ENCODE measurements at regions not wholly inside any gene's neighbourhood (a gene's known extent, or its start where the extent isn't known, plus 50 kb on each side); places are given as distances from the start of the nearest gene placed in this dataset.

- no peak for TF ChIP-seq CTCF (IDR thresholded peaks at IDR 0.05)
- no peak for TF ChIP-seq POLR2A (IDR thresholded peaks at IDR 0.05)
- TF ChIP-seq EP300 (IDR thresholded peaks at IDR 0.05): no peak
These were observed 115.0 kb downstream of the TRIML1 start for GRCh38 chr4:188254211-188254610.
